Astrocyte of the cerebellum (primary cell): ENCODE measurements at regions not wholly inside any gene's neighbourhood (a gene's known extent, or its start where the extent isn't known, plus 50 kb on each side); places are given as distances from the start of the nearest gene placed in this dataset.

ENCODE experiments used
- DNase-seq: peaks from one replicate; pipeline ENCODE4 v3.0.0-alpha.2; 2011; ENCODE audit warnings: low read depth
- H3K4me3 ChIP-seq: 2 replicates; pipeline ENCODE4 v1.5.1; 2011; ENCODE audit warnings: mild to moderate bottlenecking, low read depth, low read length, moderate library complexity
- CTCF ChIP-seq: IDR thresholded peaks from 2 replicates; pipeline ENCODE4 v1.5.1; 2012; ENCODE audit warnings: low read length, low read depth, moderate library complexity, mild to moderate bottlenecking; ENCODE audit errors: missing control alignments
- in situ Hi-C: cut with HindIII; loops from 2 replicates; pipeline ENCODE4 v1.10.0; 2017; ENCODE audit warnings: low sequenced_read_pairs

DNA sequence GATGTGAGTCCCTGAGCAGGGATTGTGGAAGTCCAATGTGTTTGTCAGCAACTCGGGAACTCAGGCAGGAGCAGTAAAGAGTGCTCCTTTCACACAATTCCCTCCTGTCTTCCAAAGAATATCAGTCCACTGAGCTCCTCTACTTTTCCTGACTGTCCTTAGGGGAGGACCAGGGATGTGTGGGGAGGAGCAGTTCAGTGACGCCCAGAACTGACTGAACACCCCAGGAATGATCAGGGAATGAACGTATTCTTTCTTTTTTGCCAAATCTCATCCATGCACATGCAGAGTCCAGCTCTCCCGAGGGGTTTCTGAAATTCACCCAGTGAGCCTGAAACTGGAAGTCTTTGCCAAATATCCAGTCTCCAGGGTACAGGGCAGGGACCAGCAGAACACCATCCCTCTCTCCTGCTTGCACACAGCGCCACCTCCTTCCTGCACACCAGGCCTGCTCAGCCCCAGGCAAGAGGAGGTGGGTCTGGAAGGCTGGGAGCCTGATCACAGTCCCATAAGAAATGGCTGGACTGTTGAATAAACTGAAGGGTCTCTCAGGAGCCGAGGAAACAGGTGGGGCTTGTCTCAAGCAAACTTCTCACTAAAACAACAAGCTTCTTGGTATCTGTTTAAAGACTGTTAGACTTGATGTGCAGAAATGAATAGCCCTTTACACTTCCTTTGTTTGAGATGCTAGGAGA lies 294.7 kb downstream of the C7orf25 start:
- no peak for DNase-seq
- in situ Hi-C loops: no loop called here
- no peak for TF ChIP-seq CTCF
- H3K4me3 ChIP-seq: no peak overlapping the region

- DNase-seq: no peak
- no peak overlapping the region for H3K4me3 ChIP-seq
- TF ChIP-seq CTCF: no peak
- in situ Hi-C loops: no loop called here
These were observed 297.2 kb downstream of the C7orf25 start for GRCh38 chr7:42614636-42615035.

- H3K4me3 ChIP-seq: no peak overlapping the region
- in situ Hi-C loops: no loop called here
- no peak for TF ChIP-seq CTCF
- no peak for DNase-seq
These were observed 299.9 kb downstream of the C7orf25 start for GRCh38 chr7:42611961-42612360.

GRCh38 chr7:42611289-42611928 lies 300.5 kb downstream of the C7orf25 start:
- no peak for TF ChIP-seq CTCF
- DNase-seq: no peak
- in situ Hi-C loops: no loop called here
- H3K4me3 ChIP-seq: no peak overlapping the region

DNA sequence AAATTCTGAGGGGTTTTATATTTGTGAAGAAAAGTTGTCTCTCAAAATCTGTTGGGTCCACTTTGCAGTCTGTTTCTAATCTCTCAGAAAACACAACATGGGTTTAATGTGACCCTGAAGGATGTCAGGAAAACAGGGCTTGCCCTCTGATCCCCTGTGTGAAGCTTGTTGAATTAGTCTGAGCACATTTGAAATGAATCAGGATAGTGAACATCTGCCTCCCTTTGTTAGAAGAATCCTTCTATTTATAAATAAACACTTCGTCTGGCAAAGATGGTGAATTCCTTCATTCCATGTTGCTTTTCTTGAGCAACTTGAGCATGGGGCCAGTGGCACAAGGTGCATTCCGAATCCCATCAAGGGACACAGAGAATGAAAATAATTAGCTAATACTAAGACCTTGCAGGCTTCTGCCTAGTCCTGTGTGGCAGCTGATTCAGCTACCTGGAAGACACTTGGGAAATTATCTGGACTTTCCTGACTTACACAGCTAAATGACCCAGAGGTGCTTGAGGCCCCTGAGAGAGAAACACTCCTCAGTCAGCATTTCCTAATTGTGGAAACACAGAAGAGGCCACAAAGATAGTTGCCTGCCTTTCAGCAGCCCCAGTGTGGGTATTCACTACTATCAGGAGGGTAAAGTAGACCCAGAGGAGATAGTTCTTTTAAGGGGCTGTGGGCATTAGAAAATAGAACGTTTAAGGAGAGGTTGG lies 305.5 kb downstream of the C7orf25 start:
- no peak for DNase-seq
- no peak for TF ChIP-seq CTCF
- no peak overlapping the region for H3K4me3 ChIP-seq
- in situ Hi-C loops: no loop called here

DNA sequence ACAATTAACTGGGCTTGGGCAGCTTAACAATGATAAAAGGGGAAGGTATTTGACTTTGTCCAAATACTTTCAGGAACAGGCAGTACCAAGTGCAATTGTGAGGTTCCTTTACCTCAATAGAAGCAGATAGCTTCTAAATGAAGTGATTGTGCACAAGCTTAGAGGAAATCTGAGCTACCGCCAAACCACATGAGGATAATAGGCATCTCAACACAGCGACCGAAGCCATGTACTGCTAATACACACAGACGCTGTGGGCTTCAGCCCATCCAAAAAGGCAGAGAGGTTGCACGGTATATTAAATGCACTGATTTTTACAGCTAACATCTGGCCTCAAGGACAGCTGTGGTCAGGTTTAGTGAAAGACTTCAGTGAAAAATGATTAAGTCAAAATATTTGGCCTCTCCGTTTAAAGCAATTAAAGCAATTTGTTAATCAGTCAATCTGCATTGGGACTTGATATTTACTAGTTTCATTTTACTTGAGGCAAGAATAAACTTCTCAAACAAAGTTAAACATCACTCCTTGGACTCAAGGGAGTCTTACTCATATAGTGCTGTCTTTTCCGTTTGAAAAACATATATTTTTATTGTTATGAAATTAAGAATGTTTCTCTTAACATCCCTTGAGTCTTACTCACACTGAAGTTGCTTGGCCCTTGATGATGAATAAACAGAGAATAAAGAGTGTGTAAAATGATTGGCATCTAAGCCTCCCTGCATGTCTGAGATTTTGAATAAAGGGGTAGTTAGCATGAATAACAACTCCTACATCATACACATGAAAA lies 306.3 kb downstream of the C7orf25 start:
- no peak for TF ChIP-seq CTCF
- DNase-seq: peak; percentile 62
- in situ Hi-C loops: no loop called here
- H3K4me3 ChIP-seq: no peak overlapping the region
